ENCODE measurements at regions not wholly inside any gene's neighbourhood (a gene's known extent, or its start where the extent isn't known, plus 50 kb on each side); places are given as distances from the start of the nearest gene placed in this dataset.
"Not testable (repeated sequence)": the region's sequence is repeated elsewhere in the genome, so short reads cannot be mapped to it uniquely, and the experiment has no call there.

DNA sequence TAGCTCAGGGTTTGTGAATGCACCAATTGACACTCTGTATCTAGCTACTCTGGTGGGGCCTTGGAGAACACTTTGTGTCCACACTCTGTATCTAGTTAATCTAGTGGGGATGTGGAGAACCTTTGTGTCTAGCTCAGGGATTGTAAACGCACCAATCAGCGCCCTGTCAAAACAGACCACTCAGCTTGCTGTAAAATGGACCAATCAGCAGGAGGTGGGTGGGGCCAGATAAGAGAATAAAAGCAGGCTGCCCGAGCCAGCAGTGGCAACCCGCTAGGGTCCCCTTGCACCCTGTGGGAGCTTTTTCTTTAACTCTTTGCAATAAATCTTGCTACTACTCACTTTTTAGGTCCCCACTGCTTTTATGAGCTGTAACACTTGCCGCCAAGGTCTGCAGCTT lies 115.6 kb upstream of the MBNL1 start:
- H3K9me3 Mint-ChIP-seq (ENCODE audit: insufficient read depth); intact Hi-C loops (cut with micrococcal nuclease); CTCF ChIA-PET: not testable (repeated sequence)

DNA sequence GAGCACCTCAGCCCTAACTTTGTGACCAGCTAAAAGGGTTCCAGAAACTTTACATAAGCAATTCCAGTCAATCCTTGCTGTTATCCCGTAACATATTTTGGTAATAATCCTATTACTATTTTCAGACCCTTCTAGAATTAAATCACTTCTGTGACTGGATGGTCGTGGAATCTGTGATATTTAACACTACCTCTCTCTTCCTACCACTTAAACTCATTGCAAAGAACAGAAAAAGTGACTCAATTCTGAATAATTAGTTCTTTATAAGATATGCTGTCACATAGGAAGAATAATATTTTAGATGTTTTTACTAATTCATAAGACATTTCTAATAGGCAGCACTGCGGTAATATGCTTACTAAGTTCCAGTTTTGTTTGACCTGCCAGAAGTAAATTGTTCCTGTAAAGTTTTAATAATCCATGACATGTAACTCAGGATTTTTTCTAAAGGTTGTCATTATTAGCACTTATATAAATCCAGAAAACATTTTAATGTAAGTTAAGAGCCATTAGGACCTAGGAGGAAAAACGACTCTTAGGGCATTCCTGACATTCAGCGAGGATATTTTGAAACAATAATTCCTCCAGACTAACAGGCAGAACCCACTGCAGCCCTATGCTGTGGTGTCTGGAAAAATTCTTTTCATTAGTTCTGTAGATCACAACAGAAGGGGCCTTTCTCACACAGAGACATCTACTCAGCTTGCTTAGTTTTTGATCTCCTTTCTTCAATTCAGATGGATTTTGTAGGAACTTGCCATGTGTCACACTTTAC lies 113.3 kb upstream of the MBNL1 start:
- WGBS (ENCODE audit: insufficient coverage) = no CpG with 5 or more reads among the region's 5 CpGs
- Histone ChIP-seq H4K20me1 (ENCODE audit: control insufficient read depth, insufficient read depth, low read length, poor library complexity, severe bottlenecking) (no peaks in the 10 kb centered on the region), H3K36me3 (replicated peaks in 1 of 2; ENCODE audit: control extremely low read depth in 1 of 2, control insufficient read depth in 1 of 2, extremely low read depth in 1 of 2, insufficient read depth in 2 of 2, low read length in 1 of 2) (no peaks in the 10 kb centered on the region), H3K4me1 (ENCODE audit: control insufficient read depth in 2 of 2, insufficient read depth in 2 of 2, low read length in 2 of 2) (no peaks in the 10 kb centered on the region), H3K27me3 (replicated peaks in 1 of 4; ENCODE audit: control extremely low read depth in 1 of 4, control insufficient read depth in 3 of 4, insufficient read depth in 4 of 4, low read length in 3 of 4) (no peaks in the 10 kb centered on the region), H3K9ac (ENCODE audit: low read length) (no peak overlapping the region), H3K4me3 (ENCODE audit: control extremely low read depth in 1 of 5, extremely low read depth in 1 of 5, insufficient read depth in 1 of 5, low read depth in 2 of 5, low read length in 4 of 5) (no peak overlapping the region), H3K4me2 (replicated peaks; ENCODE audit: low read depth, low read length, poor library complexity, severe bottlenecking) (no peak overlapping the region), H3K27ac (ENCODE audit: low read length in 2 of 2) (no peak overlapping the region), H2AFZ (ENCODE audit: insufficient read depth, low read depth, low read length, poor library complexity, severe bottlenecking) (no peak overlapping the region), H3K79me2 (ENCODE audit: control insufficient read depth, insufficient read depth, low read length) (no peaks in the 10 kb centered on the region), H3K9me3 (ENCODE audit: control extremely low read depth in 1 of 3, control insufficient read depth in 2 of 3, insufficient read depth in 1 of 3, low read length in 2 of 3) (peaks cover 0 to 14% (median 0%) of the 10 kb centered on the region in 3 donors)
- no peak overlapping the region for H3K27ac Mint-ChIP-seq
- intact Hi-C loops (cut with micrococcal nuclease) = no loop called here
- ChIA-PET POLR2A (no interaction called here), CTCF (no interaction called here)
- no peak for TF ChIP-seq CTCF (IDR thresholded peaks at IDR 0.05)
- no peak for TF ChIP-seq EZH2 (IDR thresholded peaks at IDR 0.05; ENCODE audit: borderline replicate concordance, insufficient read depth, low read depth, low read length, poor library complexity, severe bottlenecking)
- no peak overlapping the region for H3K4me3 Mint-ChIP-seq
- no peak for DNase-seq
- no peaks in the 10 kb centered on the region for H3K4me1 Mint-ChIP-seq
- H3K9me3 Mint-ChIP-seq (ENCODE audit: insufficient read depth) = no peaks in the 10 kb centered on the region
- no peaks in the 10 kb centered on the region for H3K27me3 Mint-ChIP-seq
- no peak for ATAC-seq (ENCODE audit: low read depth)

More for the DNA sequence above, 115.6 kb upstream of the MBNL1 start:
- H3K4me1 Mint-ChIP-seq; H3K4me2 ChIP-seq (replicated peaks; ENCODE audit: low read depth, low read length, poor library complexity, severe bottlenecking); H3K4me3 ChIP-seq (ENCODE audit: control extremely low read depth in 1 of 5, extremely low read depth in 1 of 5, insufficient read depth in 1 of 5, low read depth in 2 of 5, low read length in 4 of 5); POLR2A ChIA-PET; H3K4me1 ChIP-seq (ENCODE audit: control insufficient read depth in 2 of 2, insufficient read depth in 2 of 2, low read length in 2 of 2); H3K9ac ChIP-seq (ENCODE audit: low read length); H3K4me3 Mint-ChIP-seq; H2AFZ ChIP-seq (ENCODE audit: insufficient read depth, low read depth, low read length, poor library complexity, severe bottlenecking); H3K27me3 ChIP-seq (replicated peaks in 1 of 4; ENCODE audit: control extremely low read depth in 1 of 4, control insufficient read depth in 3 of 4, insufficient read depth in 4 of 4, low read length in 3 of 4); H3K27me3 Mint-ChIP-seq; H4K20me1 ChIP-seq (ENCODE audit: control insufficient read depth, insufficient read depth, low read length, poor library complexity, severe bottlenecking); H3K79me2 ChIP-seq (ENCODE audit: control insufficient read depth, insufficient read depth, low read length); H3K27ac Mint-ChIP-seq; H3K27ac ChIP-seq (ENCODE audit: low read length in 2 of 2); ATAC-seq (ENCODE audit: low read depth); DNase-seq; H3K36me3 ChIP-seq (replicated peaks in 1 of 2; ENCODE audit: control extremely low read depth in 1 of 2, control insufficient read depth in 1 of 2, extremely low read depth in 1 of 2, insufficient read depth in 2 of 2, low read length in 1 of 2): not testable (repeated sequence)
- 98% methylated on average over 5 of the region's 5 CpGs for WGBS (ENCODE audit: insufficient coverage)
- H3K9me3 ChIP-seq (ENCODE audit: control extremely low read depth in 1 of 3, control insufficient read depth in 2 of 3, insufficient read depth in 1 of 3, low read length in 2 of 3) = peaks cover 0 to 14% (median 0%) of the 10 kb centered on the region in 3 donors

Data from B cell (primary cell).